Germinal center (tissue), 1 donor: ENCODE measurements at regions not wholly inside any gene's neighbourhood (a gene's known extent, or its start where the extent isn't known, plus 50 kb on each side); places are given as distances from the start of the nearest gene placed in this dataset.

Experiments used
- DNase-seq: peaks from one replicate; pipeline ENCODE4 v3.0.0; 2012; ENCODE audit warnings: mixed read lengths, low spot score

DNA sequence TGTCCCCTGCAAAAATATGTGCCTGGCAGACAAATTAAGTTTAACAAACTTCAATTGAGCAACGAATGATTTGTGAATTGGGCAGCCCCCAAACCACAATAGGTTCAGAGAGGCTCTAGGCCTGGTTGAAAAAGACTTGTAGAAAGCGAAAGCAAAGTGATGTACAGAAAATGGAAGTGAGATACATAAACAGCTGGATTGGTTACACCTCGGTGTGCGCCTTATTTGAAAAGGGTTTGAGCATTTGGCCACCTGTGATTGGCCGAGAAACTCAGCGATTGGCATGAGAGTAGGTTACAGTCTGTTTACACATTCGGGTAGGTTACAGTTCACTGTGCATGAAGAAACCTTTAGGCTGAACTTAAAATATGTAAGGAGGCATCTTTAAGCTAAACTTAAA is 136.9 kb downstream of the CD83 start:
- peak; percentile 73 for DNase-seq

DNA sequence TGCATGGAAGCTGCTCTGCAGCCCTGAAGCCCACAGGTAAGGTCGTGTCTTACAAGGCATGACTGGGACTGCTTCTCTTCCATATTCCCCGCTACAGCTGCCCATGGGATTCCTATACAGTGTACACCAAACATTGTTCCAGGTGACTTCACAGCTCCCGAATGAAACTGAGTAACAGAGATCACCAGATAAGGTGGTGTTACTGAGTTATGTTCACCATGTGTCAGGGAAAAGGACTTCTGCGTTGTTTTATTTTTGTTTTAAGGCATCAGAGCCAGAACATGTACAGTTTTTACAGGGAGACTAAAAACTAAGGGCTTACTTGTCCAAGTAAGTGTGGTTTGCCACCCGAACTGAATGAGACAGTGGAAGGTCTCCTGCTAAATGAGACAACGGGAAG is 138.3 kb downstream of the CD83 start:
- DNase-seq: no peak

DNA sequence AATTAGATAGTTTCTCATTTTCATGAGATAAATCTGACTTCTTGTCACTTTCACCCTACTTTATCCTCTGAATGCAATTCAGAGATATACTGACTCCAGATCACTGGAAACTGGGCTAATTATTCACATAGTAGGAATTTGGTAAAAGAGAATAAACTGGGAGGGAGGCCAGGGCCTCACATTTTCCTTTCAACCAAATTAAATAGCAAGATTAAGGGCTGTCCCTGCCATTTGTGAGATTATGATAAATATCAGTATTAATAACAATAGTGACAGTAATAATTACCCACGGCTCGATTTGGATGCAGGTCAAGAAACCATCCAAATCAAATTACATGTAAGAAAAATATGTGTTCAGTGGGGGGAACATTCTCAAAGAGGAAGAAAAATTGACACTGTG is 140.5 kb downstream of the CD83 start:
- DNase-seq: no peak

DNA sequence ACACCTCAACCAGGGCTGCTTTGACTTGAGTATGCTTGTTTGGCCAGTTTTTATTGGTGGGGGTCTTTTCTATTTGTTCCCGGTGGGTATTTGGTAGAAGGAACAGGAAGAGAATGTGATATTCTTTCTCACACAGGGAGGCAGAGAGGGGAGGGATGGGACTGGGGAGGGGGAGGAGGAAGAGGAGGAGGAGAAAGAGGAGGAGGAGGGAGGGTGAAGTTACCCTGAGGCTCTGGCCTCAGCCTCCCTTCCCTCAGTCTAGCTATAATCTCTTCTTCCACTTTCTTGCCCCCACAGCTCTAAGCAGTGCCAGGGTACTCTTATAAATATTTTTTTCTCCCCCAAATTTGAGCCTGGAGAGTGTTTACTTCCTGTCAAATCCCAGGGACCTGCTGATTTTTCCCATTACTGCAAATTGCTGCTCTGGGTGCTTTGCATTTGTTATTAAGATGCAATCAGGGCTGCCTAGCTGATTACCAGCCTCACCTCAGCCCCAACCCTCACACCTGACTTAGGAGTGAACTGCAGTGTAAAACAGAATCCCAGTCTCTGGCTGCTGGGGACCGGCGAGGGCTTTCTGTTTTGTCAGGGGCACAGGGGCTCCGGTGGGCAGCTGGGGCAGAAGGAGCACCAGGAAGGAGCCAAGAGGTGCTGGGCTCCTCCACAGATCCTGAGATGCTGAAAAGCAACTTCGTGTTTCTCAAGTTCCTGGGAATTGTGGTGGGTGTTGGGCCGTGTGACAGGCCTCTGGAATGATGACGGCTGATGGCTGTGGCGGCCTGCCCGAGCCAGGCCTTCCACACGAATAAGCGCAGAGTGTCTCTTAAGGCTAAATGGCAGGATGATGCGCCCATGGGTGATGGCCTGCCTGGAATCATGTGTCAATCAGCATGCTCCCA is 141.4 kb downstream of the CD83 start:
- DNase-seq: no peak

DNA sequence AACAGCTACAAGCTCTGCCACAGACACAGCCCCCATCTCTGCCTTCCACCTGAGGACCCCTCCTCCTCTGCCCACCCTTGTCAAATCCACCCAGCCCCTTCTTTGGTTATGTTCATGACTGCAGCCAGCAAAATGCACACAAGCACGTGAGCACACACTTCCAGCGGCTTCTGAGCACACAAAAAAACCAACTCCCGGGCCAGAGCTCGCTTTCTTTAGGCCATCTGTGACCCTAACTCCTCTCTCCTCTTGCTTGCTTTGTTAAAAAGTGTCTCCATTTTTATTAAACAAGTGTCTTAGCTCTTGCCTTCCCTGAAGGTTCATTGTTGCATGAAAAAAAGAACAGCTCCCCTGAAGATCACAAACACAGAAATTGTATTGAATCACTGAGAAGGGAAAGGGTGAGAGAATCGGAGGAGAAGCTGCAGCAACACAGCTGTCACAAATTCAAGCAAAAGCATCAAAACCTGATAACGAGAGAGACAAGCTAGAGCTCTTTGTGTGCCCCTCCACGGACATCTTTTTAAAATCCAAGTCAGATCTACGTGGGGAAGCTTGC is 142.1 kb downstream of the CD83 start:
- no peak for DNase-seq

DNA sequence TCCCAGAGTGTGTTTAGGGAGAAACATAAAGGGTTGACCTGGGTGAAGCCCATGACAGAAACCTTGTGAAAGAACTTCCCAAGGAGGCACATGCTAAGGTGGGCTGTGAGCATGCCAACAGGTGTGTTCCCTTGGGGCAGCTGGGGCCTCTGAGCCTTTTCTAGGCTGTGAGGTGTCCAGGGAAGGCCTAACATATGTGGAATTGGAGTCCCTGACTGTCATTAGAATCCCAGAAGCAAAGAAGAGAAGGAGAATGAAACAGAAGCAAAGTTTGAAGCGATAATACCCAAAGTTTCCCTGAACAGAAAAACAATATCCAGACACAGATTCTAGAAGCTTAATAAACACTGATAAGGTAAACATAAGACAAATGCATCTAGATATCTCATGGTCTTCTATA is 143.3 kb downstream of the CD83 start:
- no peak for DNase-seq

DNA sequence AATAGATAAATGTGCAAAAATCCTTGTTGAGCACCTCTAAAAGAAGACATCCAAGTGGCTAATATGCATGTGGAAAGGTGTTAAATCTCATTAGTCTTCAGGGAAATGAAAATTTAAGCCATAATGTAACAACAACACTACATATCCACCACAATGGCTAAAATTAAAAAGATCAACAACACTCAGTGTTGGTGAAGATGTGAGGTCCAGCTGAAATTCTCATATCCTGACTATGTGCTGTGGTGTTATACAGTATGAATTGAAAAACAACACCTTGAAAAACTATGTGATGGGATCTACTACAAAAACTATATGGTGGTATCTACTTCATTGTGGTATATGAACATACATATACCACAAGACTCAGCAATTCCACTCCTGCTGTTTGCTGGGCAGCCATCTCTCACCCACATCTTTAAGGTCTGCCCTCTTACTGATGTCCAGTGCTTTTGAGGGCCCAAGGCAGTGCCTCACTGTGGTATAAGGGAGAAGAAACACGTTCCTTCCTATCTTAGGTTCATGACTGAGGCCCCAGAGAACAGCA is 146.4 kb downstream of the CD83 start:
- no peak for DNase-seq

DNA sequence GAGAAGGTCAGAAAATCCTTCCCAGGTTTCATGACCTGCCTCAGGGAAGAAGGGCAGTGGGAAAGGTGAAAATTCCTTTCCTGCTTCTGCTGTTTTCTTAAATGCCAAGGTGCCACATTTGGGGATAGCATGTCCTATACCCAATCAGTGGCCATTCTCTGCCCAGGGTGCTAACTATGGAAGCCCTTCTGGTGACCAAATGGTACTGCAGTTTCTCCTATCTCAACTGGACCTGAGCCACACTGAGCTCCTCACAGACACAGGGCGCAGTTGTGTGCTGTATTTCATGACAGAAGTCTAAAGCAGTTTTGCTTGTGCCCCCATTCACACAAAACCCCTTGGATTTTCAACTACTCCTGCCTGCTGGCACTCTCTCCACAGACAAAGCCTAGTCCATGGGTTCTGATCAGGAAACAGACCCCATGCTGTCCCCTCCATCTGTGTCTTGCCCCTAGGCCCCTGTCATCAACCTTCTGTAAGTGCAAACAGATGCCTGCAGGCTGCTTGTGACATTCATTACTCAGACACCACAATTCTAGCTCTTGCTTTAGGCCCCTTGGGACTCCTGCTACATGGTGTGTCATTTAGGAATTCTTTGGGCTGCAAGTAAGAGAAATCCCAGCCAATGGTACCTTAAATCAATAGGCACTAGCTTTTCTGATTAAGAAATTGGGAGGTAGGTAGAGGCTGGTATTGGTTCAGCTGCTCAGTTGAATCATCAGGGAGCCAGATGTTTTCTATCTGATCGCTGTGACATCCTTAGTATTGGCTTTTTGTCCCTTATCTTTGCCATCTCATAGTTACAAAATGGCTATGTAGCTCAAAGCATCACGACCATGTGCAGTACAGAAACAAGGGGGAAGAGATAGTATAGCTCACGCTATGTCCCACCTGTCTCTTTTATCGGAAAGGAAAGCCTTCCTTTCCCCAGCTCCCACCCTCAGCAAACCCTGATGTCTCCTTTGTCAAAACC is 147.8 kb downstream of the CD83 start:
- DNase-seq: no peak

DNA sequence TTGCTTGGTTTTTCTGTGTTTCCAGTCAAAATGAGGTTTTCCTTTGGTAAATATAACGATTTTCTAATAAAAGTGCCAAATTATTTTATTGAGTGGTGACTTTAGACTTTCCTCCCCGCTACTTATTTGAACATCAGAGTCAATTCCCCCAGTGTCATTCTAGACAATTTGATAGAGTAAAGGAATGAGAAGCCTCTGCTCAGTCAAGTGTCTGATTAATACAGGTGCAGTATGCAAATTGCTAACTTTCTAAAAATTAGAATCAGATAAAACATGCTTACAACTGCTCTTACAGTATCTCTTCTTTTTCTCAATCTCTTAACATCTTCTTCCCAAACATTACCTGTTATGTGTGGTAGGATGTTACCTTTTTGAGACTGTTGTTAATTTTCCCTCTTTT is 148.7 kb downstream of the CD83 start:
- peak; percentile 24 for DNase-seq

DNA sequence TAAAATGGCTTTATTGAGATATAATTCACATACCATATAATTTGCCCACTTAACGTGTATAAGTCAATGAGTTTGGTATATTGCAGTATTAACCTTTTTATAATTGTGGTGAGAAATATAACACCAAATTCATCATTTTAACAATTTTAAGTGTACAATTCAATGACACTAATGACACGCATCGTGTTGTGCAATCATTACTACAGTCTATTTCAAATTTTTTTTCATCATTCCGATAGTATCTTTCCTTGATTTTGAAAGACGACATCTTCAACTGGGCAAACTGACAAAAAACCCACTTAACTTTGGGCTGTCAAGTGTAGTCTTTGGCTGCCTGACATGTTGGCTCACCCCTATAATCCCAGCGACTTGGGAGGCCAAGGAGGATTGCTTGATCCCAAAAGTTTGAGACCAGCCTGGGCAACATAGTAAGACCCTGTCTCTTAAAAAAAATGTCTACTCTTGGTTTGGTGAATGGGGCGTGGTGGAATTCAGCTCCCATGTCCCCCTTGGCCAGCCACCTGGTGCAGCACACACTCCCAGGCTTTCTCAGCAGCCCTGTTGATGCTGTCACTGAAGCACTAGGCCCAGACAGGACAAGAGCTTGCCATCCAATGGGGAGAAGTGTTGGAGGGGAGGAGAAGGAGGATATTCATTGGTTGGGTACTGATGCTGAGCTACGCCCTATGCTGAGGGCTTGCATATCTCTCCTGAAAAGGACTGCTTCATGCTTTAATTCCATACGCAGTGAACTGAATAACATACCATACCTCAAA is 150.5 kb downstream of the CD83 start:
- DNase-seq: no peak

DNA sequence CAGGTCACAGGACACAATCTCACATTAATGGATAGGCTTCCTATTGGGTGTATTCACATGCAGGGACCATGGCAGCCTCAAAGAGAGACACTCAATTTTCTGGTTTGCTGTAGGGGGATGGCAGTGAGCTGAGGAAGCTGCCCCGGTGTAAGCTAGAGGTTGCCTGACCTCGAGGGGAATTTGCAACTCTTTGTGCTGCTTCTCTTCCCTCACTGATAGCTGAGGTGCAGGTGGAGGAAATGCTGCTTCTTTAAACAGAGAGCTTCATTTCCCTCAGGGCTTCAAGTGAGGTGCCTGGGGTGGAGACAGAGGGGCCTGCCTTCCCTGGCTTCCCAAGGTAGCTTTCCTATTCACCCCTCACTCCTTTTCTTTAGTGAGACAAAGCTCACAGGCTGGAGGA is 151.9 kb downstream of the CD83 start:
- DNase-seq: peak; percentile 51

DNA sequence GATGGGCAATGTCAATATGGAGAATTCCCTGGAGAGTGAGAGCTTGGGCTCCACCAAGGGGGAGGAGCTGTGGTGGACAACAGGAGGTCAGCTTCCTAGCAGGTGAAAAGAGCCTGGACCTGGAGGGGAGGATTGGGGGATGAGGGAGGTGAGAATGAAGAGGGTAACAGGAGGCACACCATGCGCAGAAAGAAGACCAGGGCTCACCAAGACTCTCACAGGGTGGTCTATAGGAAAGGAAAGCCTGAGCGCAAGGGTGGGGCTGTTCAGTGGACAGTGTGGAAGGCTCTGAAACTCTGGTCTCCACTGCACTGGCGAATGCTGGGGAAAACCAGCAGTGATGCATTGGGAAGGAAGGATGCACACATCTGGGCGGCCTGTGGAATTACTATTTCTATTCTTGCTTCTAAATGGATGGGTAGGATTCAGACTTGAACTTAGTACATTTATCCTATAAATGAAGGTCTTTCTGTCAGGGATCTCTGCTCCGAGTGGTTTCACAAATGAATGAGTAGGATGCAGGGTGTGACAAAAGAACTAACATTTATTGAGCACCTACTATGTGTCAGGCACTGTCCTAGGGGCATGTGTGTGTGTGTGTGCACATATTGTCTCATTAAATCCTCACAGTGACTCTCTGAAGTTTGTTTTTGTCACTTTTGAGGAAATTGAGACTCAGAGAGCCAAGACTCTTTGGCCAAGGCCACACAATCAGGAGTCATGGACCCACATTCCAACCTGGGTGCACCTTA is 152.7 kb downstream of the CD83 start:
- no peak for DNase-seq

DNA sequence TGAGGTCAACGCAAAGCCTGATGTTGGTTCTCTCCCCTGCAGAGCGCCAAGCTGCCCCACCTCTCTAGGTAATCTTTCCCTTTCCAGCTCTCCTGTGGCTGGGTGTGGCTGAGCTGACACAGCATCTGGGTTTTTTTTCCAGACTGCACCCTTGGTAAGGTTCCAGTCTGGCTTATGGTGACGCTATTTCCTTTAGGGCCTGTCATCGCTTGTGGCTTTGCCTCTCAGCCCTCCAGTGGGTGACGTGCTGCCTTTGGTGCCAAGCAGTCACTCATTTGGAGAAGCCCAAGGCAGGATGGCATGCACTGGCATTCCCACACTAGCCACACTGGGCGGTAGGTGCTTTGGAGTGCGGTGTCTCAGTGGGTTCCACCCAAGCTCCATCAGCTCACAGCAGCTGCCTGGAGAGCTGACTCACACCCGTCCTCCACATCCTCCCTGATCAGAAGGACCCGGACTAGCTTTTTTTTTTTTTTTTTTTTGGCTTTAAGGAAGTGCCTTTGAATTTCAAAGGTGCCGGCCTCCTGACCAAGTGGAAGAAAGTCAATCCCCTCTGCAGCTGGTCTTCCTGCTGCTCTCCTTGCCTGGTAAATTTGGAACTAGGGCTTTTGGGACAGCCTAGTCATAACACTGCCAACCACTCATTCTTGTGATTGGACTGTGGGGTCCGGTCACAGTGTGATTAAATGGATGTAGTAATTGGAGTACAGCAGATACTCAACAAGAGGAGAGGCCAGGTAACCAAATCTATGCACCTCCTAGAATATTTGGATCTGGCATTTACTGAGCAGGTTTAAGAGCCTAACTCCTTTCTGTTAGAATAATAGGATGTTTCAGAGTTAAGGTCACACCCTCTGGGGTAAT is 153.6 kb downstream of the CD83 start:
- DNase-seq: no peak

DNA sequence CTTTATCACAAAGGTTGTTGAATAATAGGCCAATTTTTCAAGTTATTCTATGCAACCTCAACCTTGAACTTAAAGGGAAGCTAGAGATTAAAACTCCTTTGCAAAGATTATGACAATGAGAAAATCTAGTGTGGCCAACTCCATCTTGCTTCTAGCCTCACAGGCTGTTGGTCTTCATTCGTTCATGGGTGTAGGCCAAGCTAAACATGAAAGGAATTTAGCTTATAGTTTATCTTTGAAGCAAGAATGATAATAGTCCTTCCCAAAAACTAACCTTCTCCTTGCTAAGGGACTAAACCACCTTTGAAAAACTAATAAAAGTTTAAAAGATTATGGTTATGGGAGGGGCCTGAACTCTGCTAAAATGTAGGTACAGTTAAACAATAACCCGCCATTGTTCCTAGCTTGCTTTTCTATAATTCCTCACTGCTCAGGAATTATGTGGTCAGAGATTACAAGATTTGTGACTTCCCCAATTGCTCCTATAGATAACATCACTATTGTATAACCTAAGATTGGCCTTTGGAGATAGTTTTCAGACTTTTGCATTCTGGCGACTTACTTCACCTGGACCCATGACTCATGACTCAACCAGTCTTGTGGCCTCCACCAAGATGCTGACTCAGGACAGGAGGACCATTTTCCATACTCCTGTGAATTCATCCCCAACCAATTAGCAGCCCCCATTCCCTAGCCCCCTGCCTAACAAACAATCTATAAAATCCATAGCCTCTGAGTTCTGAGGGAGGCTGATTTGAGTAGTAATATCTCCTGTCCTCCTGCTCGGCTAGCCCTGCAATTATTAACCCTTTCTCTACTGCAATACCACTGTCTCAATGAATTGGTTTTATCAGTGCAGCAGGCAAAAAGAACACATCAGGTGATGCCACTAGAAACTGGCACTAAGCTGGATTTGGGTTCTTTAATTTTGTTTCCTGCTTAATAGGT is 154.5 kb downstream of the CD83 start:
- DNase-seq: no peak

DNA sequence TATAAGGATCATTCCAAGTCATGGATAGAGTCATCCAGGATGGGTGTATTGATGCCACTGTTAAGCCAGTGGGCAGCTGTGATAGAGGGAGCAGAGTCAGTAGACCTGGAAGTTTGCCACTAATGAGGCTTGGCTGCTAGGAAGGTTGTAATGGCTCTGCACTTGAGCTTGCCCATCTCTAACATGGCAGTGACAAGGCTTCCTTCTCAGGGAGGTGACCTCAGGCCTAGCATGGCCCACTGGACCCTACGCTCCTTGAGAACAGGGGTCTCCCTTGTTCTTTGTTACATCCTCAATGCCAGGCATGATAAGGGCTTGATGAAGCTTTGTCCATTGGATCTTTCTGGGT is 155.1 kb downstream of the CD83 start:
- no peak for DNase-seq

DNA sequence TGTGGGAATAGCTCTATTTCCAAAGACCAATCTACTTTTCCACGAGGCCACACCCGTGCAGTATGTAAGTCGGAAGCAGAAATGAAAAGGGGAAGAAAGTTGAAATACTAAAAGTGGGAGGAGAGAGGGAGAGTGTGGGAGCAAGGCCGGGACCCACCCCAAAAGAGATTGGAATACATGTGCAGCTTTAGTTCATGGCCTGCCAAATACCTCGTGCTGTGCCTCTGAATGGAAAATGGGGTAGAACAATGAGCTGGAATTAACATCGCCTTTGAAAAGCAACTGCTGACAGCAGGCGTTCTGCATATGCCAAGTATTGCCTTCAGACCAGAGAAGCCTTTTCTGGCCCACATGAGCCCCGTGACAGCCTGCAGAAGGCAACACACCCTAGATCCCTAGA is 155.6 kb downstream of the CD83 start:
- DNase-seq: no peak

DNA sequence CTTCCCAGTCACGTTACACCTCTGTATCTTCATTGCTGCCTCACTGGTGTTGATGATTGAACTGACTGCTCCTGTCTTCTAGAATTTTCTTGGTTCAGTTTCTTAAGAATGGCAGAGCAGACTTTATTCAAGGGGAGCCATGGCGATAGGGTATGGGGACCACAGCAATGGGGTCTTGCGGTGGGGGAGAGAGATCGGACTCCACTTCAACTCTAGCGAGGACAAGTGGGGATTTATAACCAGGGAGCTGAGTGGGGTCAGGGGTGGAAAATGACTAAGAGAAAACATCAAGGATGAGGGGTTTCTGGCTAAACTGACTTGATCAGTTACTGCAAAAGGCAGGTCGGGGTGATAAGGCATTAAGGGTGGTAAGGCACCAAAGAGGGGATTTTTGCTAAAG is 156.4 kb downstream of the CD83 start:
- DNase-seq: no peak

DNA sequence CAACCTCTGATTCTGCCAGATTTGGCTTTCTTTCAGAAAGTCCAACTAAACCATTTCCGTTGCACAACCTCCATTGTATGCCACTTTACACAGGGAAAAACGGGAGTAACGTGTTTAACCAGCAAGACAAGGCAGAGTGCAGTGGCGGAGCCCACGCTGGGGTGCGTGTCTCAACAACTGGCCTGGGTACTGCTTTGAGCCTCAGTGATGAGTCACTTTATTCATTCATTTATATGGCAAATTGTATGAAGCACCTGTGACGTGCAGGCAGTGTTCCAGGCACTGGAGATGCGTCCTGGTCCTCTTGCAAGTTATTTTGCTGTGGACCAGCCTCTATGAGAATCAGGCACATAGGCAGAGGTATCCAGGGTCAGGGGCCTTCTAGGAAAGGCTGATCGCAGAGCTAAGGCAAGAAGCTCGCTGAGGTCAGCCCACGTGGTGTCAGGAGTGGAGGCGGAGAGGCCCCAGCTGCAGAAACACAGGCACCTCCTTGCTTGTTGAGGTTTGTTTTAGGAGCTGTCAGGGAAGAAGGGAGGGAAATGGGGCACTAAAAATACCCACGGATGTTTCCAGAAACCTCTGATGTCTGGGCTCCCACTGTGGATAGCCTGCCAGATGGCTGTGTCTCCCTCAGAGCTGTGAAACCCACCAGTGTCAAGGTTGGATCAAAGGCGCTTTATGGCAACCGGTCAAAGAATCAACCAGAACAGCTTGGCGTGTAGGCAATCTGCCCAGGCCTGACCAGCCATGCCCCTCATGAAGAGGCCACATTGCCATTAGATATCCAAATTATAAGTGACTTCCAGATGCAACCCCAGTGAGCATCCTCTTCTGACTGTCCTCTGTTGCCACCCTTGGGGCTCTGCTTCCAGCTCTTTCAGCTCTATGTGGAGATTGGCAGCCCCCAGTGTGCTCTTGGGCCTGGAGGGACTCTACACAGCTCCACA is 157.2 kb downstream of the CD83 start:
- no peak for DNase-seq
